ENCODE measurements at regions not wholly inside any gene's neighbourhood (a gene's known extent, or its start where the extent isn't known, plus 50 kb on each side); places are given as distances from the start of the nearest gene placed in this dataset.
"Not testable (repeated sequence)": the region's sequence is repeated elsewhere in the genome, so short reads cannot be mapped to it uniquely, and the experiment has no call there.

DNA sequence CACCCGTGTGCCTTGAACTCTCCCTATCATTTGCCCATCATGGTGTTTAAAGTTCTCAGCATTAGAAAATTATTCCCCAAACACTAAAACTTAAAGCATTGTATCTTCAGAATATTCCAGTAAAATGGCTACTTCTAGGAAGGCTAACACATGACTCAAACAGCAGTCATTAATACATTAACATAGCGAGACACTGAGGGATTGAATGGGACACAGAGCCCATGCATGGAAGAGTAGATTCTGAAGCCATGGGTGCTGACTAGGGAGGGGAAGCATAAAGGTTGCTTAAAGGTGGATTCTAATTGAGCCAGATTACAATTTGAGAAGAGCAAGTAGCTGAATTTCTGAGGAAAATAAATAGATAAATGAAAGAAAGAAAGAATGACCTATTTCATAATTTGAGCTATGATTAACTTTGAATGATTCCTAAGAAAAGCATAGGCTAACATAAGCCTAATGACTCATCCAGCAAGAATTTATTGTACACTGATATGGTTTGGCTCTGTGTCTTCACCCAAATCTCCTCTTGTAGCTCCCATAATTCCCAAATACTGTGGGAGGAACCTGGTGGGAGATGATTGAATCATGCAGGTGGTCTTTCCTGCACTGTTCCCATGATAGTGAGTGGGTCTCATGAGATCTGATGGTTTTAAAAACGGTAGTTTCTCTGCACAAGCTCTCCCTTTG lies 79.8 kb upstream of the PIK3C3 start:
- ChIA-PET POLR2A (ENCODE audit: low non-redundant PET) (no interaction called here), CTCF (no interaction called here)
- no peak overlapping the region for H3K27ac ChIP-seq
- TF ChIP-seq, protein P1, sequence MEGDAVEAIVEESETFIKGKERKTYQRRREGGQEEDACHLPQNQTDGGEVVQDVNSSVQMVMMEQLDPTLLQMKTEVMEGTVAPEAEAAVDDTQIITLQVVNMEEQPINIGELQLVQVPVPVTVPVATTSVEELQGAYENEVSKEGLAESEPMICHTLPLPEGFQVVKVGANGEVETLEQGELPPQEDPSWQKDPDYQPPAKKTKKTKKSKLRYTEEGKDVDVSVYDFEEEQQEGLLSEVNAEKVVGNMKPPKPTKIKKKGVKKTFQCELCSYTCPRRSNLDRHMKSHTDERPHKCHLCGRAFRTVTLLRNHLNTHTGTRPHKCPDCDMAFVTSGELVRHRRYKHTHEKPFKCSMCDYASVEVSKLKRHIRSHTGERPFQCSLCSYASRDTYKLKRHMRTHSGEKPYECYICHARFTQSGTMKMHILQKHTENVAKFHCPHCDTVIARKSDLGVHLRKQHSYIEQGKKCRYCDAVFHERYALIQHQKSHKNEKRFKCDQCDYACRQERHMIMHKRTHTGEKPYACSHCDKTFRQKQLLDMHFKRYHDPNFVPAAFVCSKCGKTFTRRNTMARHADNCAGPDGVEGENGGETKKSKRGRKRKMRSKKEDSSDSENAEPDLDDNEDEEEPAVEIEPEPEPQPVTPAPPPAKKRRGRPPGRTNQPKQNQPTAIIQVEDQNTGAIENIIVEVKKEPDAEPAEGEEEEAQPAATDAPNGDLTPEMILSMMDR (conservative IDR thresholded peaks at IDR 0.05; ENCODE audit: low read depth): no peak
- DNase-seq (ENCODE audit: low spot score): peak; percentile 20

GRCh38 chr18:41873730-41874129 lies 81.3 kb upstream of the PIK3C3 start:
- DNase-seq (ENCODE audit: low spot score): no peak
- no peak overlapping the region for H3K27ac ChIP-seq
- POLR2A ChIA-PET (ENCODE audit: low non-redundant PET): no interaction called here
- TF ChIP-seq, protein P1 (conservative IDR thresholded peaks at IDR 0.05; ENCODE audit: low read depth): no peak
- CTCF ChIA-PET: no interaction called here

DNA sequence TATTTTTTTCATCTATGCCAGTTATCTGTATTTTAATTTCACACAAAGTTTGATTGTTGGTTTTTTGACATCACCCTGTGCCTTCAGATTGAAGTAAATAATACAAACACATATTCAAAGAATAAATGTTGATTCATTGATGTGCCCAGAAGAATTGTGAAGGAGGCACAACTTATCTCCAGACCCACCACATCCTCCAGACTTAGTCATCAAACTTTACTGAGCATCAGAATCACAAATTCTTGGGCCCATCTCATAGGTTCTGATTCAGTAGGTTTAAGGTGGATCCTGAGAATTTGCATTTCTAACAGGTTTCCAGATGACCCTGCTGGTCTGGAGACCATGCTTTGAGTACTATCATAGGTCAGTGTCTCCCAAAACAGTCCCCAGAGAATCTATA lies 82.8 kb upstream of the PIK3C3 start:
- H3K27ac ChIP-seq: no peak overlapping the region
- ChIA-PET CTCF (no interaction called here), POLR2A (ENCODE audit: low non-redundant PET) (no interaction called here)
- TF ChIP-seq, protein P1 (conservative IDR thresholded peaks at IDR 0.05; ENCODE audit: low read depth): no peak
- no peak for DNase-seq (ENCODE audit: low spot score)

DNA sequence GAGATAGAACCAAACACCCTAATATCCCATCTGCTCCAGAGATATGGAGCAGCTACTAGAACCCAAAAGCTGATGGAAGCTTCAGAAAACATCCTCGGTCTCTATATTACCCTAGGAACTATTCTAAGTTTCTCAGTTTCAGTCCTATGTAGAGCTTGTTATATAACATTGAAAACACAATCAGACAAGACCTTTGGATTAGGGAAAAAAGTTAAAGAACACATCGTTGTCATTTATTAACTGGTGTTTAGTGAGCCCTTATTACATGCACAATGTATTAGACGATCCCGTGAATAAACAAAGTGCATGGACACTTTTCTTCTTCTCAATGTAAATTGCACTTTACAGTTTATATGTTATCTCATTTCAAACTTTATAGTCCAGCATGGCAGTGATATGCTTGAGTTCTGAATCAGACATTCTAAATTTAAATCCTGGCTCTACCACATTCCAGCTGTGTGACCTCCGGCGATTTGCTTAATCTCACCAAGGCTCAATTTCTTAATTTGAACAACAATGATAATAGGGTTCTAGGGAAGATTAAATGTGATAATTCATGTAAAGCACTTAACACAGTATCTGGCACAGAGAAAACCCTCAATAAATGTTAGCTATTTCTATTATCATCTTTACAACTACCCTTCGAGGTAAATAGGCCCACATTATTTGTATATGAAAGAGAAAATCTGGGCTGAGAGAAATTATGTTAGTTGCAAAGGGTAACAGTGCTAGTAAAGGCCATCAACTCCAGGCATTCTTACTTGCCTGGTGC lies 83.6 kb upstream of the PIK3C3 start:
- ChIA-PET POLR2A (ENCODE audit: low non-redundant PET) (no interaction called here), CTCF (no interaction called here)
- peak; percentile 2 for DNase-seq (ENCODE audit: low spot score)
- no peak overlapping the region for H3K27ac ChIP-seq
- TF ChIP-seq, protein P1 (conservative IDR thresholded peaks at IDR 0.05; ENCODE audit: low read depth): no peak

- no peak overlapping the region for H3K27ac ChIP-seq
- POLR2A ChIA-PET (ENCODE audit: low non-redundant PET): no interaction called here
- CTCF ChIA-PET: no interaction called here
- TF ChIP-seq, protein P1 (conservative IDR thresholded peaks at IDR 0.05; ENCODE audit: low read depth): no peak
- peak; percentile 20 for DNase-seq (ENCODE audit: low spot score)
Observed at GRCh38 chr18:41870817-41871216, 84.2 kb upstream of the PIK3C3 start.

DNA sequence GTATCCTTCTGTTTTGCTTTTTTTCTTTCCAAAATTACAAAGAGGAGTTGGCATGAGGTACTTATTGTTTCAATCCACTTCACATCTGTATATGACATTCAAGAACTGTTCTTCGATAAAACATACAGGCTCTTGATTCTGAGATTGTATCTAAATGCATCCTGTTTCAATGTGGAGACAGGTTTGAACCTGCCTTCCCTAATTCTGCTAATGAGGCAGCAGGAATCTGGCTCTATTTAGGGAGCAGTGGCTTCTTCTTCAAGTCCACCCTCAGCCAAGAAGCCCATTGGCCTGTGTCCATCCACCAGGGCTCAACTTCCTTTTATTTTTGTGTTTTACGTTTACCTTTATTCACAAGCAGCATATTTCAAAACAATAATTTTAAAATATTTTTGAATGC lies 84.8 kb upstream of the PIK3C3 start:
- POLR2A ChIA-PET (ENCODE audit: low non-redundant PET): no interaction called here
- CTCF ChIA-PET: no interaction called here
- TF ChIP-seq, protein P1 (conservative IDR thresholded peaks at IDR 0.05; ENCODE audit: low read depth): no peak
- DNase-seq (ENCODE audit: low spot score): no peak
- no peak overlapping the region for H3K27ac ChIP-seq

DNA sequence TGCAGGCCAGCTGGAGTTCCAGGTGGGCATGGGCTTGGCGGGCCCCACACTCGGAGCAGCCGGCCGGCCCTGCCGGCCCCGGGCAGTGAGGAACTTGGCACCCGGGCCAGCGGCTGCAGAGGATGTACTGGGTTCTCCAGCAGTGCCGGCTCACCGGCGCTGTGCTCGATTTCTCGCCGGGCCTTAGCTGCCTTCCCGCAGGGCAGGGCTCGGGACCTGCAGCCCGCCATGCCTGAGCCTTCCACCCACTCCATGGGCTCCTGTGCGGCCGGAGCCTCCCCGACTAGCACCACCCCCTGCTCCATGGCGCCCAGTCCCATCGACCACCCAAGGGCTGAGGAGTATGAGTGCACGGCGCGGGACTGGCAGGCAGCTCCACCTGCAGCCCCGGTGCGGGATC lies 89.2 kb upstream of the PIK3C3 start:
- H3K27ac ChIP-seq; POLR2A ChIA-PET (ENCODE audit: low non-redundant PET); DNase-seq (ENCODE audit: low spot score); CTCF ChIA-PET: not testable (repeated sequence)

Measured in RWPE1 (cell line).